HG03378 (cell line): ENCODE measurements at regions not wholly inside any gene's neighbourhood (a gene's known extent, or its start where the extent isn't known, plus 50 kb on each side); places are given as distances from the start of the nearest gene placed in this dataset.
"Not testable (repeated sequence)": the region's sequence is repeated elsewhere in the genome, so short reads cannot be mapped to it uniquely, and the experiment has no call there.

ENCODE experiments used
- ATAC-seq: cut with Tn5 transposase; IDR thresholded peaks from one replicate; pipeline ENCODE4 v1.9.1; 2021; ENCODE audit warnings: mild to moderate bottlenecking, moderate library complexity; ENCODE audit not compliant: unreplicated experiment

DNA sequence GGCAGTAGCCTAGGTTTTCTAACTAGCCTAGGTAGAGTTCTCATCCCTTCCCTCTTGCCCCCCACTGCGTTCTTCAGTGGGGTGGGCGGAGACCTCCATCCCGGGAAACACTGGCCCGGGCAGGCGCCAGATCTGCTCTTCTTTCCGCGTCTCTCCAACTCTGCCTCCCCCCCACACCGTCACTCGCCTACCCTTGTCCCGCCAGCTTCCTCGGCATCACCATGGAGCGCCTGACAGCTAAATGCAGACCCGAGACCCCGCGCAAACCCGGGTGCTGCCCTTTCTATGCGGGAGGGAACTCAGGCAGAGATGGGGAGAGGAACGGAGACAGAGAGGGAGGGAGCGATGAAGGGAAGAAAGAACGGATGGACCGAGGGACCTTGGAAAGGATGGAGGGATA is 1494.8 kb upstream of the DEFB115 start:
- ATAC-seq, result no peak

DNA sequence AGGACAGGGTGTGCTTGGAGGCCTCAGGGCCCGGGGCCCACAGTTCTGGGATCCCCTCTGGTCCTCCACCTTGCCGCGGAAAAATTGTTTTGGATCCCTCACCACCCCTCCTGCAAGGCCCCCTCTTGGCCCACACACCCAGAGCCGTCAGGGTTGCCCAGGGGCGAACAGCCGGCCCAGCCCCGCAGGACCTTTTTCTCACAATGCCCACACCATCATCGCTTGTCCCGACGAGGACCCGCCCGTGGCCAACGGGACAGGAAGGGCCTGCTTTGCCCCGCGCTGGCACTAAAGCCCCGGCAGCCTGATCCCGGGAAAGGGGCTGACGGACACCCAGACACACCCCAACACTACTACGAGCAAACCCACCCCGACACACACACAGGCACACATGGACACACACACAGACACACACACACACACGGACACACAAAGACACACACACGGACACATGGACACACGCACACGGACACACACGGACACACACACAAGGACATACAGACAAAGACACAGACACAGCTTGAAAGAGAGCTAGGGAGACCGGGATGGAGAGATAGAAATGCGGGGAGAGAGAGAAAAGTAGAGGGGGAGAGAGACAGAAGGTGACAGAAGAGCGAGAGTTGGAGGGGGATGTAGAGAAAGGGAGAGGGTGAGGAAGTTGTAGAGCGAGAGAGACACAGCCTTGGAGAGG is 1493.5 kb upstream of the DEFB115 start:
- ATAC-seq, result no peak

DNA sequence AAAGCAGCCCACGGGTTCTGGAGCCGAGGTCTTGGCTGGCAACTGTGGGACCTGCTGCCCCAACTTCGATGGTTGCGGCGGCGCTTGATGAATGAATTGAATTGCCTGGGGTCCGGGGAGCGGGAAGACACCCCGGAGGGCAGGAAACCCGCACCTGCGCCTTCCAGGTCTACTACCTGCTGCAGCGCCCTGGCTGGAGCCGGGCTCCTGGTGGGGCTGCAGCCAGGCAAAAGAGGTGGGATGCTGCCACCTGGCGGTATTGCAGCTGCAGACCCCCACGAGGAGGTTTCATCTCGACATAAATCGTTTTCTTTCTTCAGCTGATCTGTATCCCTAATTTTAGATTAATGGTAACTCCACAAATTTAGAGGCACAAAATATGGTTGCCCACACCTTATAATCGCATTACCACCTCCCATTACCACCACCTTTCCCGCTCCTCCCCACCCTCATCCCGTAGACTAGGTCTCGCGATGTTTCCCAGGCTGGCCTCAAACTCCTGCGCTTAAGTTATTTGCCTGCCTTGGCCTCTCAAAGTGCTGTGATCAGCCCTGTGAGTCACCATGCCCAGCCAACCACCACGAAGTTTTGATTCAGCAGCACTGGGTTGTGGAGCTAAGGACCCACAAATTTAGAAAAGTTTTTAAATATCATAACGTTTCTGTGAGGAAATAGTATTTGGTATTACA is 1492.4 kb upstream of the DEFB115 start:
- not testable (repeated sequence) for ATAC-seq

DNA sequence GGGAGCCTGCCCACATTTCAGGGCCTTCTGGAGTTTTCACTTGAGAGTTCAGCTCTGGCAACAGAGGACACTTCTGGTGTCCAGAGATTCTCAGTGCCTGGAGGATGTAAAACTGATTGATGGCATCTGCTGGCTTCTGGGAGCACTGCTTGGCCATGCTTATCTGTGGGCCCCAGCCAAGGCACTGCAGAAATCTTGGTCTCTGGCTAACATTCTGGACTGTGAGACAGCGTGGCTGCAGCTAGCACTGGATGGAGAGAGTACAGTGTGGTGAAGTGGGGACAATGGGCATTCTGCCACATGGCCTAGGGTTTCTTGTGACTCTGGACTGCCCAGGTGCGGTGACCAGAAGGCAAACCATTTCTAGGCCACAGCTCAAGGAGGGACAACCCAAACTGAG is 1479.4 kb upstream of the DEFB115 start:
- ATAC-seq, result not testable (repeated sequence)

DNA sequence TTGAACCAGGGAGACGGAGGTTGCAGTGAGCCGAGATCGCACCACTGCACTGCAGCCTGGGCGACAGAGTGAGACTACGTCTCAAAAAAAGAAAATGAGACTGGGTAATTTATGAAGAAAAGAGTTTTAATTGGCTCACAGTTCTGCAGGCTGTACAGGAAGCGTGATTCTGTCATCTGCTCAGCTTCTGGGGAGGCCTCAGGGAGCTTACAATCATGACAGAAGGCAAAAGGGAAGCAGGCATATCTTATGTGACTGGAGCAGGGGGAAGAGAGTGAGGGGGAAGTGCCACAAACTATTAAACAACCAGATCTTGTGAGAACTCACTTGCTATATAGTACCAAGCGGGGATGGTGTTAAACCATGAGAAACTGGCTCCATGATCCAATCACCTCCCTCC is 1476.2 kb upstream of the DEFB115 start:
- ATAC-seq, result not testable (repeated sequence)

DNA sequence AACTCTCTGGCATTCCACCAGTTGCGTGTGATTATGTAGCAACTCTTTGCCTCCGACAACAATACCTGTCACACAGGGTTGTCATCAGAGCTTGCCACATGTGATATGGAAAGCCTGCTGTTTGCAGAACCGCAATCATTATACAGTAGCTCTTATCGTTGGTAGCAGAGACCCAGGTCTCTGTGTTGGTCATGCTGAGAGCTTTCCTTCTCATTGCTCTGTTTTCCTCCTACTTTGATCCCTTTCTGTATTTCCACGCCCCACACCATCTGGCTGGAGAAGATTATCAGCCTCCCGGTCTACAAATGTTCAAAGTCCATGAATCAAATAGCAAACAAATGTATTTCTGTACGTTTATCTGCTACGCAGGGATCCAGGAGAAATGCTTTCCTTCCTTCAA is 1475.6 kb upstream of the DEFB115 start:
- ATAC-seq, result not testable (repeated sequence)

DNA sequence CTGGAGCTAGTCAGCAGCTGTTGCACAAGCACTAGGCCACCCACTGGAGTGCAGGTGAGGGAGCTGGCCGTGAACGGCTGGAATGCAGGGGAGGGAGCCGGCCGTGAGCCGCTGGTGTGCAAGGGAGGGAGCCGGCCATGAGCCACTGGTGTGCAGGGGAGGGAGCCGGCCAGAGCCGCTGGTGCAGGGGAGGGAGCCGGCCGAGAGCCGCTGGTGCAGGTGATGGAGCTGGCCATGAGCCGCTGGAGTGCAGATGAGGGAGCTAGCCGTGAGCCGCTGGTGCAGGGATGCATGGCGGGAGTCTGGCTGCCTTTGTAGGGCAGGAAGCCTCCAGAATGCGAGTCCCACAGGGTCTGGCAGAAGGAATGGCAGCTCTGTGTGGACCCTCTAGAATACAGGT is 1470.0 kb upstream of the DEFB115 start:
- ATAC-seq, result not testable (repeated sequence)

DNA sequence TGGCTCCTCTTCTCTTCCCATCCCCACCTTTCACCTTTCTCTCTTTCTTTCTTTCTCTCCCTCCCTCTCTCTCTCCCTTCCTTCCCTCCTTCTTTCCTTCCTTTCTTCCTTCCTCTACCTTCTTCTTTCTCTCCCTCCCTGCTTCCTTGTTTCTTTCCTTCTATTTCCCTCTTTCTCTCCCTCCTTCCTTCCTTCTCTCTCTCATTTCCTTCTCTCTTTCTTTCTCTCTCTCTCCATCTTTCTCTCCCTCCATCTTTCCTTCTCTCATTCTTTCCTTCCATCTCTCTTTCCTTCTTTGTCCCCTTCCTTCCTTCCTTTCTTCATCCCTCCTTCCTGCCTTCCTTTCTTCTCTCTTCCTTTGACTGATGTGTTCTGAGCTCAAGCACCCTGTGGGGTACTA is 1467.0 kb upstream of the DEFB115 start:
- ATAC-seq, result no peak

DNA sequence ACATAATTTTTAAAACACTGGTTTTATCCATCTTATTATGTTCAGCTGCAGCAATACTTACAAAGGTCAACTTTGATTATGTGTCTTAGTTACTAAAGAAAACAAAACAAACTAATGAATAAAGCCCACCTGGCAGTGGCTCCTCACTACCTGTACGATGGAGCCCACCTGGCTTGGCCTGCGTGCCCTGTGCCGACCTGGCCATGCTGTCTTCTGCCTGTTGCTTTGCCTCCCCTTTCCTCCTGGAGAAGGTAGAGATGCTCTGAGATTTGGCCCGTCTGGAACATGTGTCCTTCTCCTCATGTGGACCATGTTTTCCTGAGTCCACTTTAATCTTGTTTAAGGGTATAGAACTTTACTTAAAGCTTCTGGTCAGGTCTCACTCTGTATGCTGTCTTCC is 1426.0 kb upstream of the DEFB115 start:
- ATAC-seq, result not testable (repeated sequence)

DNA sequence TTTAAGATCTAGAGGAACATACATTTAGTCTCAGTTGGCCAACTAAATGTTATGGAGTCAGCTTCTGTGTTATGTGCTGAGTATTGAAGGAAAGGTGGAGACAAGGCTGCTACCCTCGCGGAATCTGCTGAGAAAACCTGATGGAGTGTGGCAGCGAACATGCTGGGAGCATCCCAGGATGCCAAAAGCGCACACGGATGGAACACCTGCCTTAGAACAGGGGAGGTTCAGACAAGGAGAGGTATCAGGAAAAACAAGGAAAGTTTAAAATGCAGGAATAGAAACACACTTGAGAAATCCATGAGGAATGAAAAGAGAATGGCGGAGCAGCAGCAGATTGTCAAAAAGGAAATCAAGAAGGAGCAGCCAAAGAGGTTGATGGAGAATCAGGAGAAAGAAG is 1389.5 kb upstream of the DEFB115 start:
- not testable (repeated sequence) for ATAC-seq

DNA sequence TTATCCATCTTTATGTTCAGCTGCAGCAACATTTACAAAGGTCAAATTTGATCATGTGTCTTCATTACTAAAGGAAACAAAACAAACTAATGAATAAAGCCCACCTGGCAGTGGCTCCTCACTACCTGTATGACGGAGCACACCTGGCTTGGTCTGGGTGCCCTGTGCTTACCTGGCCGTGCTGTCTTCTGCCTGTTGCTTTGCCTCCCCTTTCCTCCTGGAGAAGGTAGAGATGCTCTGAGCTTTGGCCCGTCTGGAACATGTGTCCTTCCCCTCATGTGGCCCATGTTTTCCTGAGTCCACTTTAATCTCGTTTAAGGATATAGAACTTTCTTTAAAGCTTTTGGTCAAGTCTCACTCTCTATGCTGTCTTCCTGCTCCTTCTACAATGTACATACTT is 1388.8 kb upstream of the DEFB115 start:
- not testable (repeated sequence) for ATAC-seq

DNA sequence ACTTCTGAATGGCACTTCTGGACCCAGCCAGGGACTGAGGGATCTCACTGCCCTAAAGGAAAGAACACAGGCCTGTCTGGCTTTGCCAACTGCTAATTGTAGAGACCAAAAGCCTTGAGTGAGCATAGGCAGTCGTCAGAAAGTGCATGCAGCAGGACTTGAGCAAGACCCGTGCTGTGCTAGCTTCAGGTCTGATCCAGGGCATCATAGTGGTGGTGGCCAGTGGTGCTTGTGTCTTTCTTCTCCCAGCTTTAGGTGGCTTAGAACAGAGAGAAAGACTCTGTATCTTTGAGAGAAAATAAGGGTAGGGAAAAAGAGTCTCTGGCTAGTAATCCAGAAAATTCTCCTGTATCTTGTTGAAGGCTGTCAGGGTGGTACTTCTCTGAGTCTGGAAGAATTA is 1385.6 kb upstream of the DEFB115 start:
- ATAC-seq, result not testable (repeated sequence)

DNA sequence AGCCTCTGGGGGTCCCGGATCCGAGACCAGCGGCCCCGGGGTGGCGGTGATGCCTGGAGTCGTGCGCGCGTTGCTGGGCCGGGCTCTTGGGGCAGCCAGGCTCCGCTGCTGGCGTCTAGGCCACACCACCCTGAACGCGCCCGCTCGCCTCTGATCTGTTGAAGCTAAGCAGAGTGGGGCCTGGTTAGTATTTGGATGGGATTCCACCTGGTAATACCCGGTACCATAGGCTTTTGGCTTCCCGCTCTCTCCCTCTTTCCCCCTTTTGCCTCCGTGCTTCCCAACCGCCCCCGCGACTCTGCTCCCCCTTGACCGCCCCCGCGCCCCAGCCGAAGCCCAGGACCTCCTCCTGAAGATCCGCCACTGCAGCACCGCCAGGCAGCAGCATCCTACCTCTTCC is 1383.5 kb upstream of the DEFB115 start:
- no peak for ATAC-seq

DNA sequence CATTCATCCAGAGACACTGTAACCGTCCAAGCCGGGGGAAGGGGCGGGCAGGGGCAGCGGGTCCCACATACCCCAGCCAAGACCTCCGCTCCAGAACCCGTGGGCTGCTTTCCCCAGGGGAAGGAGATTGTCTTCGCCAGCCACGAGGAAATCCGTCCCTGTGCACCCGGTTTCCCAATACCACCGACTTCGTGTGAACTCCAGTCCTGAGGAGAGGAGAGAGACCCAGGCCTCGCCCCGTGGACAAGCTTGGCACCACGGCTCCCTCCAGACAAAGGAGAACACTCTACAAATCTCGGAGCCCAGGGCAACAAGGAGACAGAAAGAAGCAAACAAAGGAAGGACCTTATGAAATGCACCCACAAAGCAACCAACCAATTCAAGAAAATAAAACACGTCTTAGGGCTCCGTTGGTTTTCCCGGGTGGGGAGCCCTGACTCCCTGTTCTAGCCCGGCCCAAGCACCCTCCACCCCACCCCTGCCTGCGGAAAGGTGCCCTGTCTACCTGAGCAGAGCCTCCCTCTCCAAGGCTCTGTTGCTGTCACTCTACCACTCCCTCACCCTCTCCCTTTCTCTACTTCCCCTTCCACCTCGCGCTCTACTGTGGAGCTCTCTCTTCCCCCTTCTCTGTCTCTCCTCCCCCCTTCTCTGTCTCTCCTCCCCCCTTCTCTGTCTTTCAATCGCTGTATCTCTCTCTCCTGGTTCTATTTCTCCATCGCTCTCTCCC is 1382.8 kb upstream of the DEFB115 start:
- ATAC-seq, result no peak

DNA sequence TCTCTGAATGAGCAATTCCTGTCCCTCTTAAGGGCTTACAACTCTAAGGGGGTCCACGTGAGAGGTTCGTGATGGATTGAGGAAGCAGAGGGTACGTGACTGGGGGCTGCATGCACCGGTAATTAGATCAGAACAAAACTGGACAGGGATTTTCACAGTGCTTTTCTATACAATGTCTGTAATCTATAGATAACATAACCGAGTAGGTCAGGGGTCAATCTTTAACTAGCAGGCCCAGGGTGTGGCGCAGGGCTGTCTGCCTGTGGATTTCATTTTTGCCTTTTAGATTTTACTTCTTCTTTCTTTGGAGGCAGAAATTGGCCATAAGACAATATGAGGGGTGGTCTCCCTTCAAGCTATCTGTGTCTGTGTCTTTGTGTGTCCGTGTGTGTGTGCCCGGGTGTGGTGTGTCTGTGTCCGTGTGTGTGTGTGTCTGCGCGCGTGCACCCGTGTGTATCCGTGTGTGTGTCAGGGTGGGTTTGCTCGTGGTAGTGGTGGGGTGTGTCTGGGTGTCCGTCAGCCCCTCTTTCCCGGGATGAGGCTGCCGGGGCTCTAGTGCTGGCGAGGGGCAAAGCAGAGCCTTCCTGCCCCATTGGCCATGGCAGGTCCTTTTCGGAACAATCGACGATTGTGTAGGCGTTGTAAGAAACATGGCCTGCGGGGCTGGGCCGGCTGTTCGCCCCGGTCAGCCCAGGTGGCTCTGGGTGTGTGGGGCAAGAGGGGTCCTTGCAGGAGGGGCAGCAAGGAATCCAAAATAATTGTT is 1382.0 kb upstream of the DEFB115 start:
- not testable (repeated sequence) for ATAC-seq

DNA sequence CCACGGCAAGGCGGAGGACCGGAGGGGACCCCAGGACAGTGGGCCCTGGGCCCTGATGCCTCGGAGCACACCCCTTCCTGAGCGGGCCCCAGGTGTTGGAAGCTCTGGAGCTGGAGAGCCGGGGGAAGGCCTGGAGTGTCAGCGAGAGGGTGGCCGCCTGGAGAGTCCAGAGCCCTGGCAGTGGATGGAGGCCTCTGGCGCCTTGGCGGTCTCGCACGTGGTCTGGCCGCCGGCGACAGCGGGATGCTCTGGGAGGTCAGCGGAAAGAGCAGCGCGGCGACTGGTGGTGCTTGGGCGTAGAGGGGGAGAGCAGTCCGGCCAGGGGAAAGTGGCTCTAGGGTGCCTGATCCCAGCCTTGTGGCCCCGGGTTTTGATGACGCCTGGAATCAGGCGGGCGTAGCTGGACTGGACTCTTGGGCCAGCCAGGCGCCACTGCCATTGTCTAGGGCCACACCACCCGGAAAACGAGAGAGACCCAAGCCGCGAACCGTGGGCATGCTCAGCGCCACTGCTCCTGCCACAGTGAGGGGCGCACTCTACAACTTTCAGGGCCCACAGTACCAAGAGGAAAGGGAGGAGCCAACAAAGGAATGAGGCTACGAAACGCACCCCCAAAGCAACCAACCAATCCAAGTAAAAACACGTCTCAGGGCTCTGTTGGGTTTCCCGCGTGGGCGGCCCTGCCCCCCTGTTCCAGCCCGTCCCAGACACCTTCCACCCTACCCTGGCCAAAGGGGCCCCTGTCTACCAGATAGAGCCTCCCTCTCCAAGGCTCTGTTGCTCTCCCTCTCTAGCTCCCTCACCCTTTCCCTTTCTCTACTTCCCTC is 1381.2 kb upstream of the DEFB115 start:
- not testable (repeated sequence) for ATAC-seq

DNA sequence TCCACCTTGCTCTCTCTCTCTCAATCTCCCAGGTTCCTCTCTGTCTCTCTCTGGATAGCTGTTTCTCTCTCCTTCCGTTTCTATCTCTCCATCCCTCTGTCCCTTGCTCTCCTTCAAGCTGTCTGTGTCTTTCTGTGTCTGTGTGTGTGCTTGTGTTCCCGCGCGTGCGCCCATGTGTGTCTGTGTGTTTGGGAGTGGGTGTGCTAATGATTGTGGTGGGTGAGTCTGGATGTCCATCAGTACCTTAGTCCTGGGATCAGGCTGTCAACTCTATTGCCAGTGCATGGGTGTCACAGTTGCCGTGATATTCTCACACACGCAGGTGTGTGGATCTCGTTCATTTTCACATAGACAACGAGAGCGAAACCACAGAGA is 1380.6 kb upstream of the DEFB115 start:
- ATAC-seq, result no peak

DNA sequence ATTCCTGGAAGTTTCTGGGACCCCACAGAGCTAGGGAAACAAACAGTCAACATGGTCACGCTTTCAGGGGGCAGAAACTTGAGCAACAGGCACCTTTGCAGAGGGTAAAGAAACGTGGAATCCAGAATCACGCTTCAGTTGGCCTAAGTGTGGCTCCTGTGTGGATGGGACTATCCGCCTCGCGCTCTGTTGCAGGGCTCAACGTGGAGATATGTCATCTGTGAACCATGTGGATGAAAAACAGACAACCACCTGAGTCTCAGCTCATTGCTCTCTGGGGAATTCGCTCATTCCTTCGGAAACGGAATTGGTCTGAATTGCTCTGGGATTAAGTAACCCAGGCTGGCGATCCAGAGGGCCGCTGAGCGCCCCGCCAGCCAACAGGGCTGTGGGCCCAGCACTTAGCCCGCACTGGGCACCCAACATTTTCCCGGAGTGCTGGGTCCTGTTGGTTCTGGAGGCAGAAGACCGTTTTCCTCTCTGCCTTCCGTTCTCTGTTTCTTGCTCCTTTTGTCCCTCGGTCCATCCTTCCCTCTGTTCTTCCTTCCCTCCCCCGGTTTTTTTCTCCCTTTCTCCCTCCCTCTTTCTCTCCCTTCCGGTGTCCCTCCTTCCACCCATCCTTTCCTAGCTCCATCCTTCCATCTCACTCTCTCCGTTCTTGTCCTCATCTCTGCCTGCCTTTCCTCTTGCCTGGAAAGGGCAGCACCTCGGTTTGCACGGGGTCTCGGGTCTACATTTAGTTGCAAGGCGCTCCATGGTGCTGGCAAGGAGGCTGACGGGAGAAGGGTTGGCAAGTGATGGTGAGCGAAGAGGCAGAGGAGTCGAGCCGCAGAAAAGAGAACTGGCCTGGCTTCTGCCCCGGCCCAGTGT is 1379.8 kb upstream of the DEFB115 start:
- ATAC-seq, result not testable (repeated sequence)

DNA sequence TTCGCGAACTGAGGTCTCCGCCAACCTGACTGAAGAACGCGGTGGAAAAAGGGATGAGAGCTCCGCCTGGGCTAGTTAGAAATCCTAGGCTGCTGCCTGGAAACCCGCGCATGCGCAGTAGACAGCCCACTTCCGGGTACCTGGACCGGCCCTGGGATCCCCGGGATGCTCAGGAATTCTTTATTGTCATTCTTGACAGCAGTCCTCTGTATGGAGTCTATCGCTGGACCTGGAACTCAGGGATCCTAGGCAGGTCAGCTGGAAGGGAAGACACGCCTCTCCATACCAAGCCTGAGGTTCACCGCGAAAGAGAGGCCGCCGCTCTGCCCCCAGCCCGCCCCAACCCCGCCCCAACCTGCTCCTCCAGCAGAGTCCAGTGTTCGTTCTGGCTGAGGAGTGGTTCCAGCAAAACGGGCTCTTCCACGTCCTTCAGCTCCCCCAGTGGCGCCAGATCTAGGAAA is 1379.2 kb upstream of the DEFB115 start:
- no peak for ATAC-seq
